SIG-M5 treated with dmso at 0.1 percent for 504 hours (cell line): ENCODE measurements at regions not wholly inside any gene's neighbourhood (a gene's known extent, or its start where the extent isn't known, plus 50 kb on each side); places are given as distances from the start of the nearest gene placed in this dataset.

Experiments
- DNase-seq: peaks from one replicate; lab custom pipeline; 2025; ENCODE audit not compliant: unreplicated experiment; lab: John Stamatoyannopoulos, UW

DNA sequence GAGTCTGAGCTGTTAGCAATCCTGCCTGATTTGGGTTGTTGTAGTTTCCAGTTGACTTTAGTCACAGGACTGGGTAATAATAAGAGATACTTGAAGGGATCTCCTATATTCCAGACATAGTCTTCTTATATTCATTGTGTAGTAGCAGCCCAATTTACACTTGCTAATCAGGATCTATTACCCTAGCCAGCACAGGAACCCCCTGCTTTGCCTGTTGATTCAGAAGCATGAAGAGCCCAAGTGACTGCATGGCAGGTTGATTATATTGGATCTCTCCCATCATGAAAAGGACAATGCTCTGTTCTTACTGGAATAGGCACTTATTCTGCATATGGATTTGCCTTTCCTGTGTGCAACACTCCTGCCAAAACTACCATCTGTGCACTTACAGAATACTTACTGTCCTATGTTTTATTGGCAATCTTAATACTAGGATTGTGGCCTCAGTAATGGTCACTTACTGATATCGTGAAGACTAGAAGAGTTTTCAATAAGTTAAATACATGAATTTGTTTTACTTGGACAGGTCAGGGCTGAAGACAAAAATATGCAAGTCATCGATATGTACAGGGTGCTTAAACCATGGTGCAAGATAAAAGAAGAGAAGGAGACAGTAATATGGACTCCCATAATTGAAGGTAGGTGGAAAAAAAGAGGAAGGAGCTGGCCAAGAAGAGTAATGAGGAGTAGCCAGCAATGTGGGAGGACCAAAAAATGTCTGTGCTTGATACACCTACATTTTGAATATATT lies 304.1 kb downstream of the MCTP2 start:
- DNase-seq = no peak

- no peak for DNase-seq
Measured at GRCh38 chr15:94536549-94536948, 305.2 kb downstream of the MCTP2 start.

DNA sequence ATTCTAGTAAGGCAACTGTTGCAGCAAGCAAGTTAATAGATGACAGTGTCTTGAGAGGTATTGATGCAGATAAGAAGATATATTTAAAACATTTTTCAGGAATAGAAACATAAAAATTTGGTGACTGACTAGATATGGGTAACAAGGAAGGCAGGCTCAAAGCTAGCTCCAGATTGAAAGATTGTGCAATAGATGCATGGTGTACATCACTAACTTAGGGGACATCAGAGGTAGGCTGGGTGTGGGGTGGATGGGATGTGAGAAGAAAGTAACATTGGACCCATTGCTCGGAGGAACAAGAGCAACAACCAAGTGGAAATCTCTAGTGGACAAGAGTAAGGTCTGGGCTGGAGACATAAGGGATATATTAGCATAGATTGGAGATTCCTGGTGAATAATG lies 306.9 kb downstream of the MCTP2 start:
- DNase-seq = no peak

DNA sequence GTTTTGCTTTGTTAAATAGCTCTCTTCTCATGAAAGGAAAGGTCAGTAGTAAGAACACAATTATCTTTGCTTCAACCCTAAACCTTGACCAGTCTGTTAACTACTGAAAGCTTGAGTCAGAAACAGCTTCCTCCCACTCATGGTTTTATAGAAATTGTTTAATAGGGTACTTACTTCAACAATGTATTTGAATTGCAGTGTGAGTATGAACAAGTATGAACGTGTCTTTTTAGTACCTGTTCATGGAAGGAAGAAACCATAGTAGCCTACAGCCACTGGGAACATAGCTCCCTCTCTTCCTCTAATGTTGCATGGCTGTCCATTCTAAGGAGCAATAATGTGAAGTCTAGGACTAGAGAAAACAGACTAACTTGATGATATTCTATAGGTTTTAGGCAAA lies 311.0 kb downstream of the MCTP2 start:
- DNase-seq = no peak

DNA sequence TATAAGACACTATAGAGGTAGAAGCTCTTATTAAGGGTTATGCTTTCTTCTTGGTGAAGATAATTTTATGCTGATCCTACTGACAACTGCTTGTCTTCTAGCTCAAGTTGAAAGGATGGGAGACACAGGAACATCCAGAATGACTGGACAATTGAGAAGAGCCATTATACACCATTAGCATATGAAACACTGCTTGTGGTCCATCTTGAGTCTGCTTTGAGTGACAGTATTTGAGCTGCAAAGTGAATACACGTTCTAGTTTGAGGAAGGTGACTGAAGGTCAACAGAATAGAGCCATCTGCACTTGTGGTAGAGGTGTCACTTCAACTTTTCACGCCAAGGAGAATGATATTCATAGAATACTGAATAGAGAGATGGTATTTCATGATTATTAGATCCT lies 315.4 kb downstream of the MCTP2 start:
- DNase-seq = no peak

DNA sequence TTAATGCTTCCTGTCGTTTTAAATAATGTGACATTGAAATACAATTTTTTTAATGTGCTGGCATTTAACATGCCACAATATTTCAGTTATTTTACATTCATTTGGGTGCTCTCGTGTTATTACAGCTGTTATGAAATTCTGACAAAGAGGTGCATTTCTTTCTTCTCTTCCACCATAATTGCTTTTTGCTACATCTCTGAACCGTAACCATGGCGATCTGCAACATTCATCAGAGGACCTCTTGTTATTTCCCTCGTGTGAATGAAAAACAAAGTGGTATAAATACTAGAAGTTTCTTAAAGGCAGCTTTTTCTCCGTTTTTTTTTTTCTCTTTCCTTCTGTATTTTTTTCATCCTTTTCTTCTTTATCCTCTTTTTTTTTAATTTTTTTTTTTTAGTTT lies 316.4 kb downstream of the MCTP2 start:
- no peak for DNase-seq

GRCh38 chr15:94555841-94556519 lies 324.6 kb downstream of the MCTP2 start:
- DNase-seq = no peak

DNA sequence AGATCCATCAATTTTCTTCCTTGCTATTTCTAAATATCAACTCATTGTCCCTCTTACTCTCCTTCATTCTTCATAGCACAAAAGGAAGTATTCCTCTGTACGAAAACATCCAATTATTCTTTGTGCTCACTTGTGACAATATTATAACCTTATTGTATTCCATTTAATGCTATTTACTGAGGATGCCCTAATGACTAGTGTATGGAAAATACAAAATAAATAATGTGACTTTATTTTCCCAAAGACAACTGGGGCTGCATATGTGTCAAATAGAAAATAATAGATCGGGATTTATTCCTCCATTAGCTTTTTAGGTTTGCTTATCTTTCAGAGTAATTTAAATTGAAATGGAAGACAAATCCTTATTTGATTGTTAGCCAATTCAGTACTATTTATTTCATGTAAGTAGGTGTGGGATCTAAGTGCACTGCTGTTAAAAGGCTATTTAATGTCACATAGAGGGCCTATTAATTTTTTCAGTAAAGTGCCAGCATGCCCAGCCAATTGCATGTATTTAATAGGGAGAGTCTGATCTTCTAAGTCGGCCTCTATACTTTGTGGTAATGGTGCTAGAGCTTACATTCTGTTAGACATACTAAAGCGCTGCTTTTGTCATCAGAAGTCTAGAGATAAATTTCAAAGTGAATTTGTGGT lies 329.8 kb downstream of the MCTP2 start:
- no peak for DNase-seq

DNA sequence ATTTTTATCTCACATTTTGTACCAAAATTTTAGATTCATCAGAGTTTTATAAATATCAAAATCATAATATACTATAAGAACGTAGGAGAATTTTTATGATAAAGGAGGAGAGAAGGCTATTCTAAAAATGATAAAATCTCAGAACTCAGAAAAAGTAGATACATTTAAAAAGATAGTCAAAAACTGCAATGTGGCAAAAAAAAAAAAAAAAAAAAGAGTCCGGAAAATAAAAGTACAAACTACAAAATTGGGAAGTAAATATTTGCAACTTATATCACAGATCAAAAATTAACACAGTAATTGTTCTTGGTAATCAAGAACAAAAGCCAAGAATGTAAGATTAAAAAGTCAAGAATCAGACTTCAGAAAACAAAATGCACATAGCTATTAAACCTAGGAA lies 332.1 kb downstream of the MCTP2 start:
- DNase-seq = no peak

DNA sequence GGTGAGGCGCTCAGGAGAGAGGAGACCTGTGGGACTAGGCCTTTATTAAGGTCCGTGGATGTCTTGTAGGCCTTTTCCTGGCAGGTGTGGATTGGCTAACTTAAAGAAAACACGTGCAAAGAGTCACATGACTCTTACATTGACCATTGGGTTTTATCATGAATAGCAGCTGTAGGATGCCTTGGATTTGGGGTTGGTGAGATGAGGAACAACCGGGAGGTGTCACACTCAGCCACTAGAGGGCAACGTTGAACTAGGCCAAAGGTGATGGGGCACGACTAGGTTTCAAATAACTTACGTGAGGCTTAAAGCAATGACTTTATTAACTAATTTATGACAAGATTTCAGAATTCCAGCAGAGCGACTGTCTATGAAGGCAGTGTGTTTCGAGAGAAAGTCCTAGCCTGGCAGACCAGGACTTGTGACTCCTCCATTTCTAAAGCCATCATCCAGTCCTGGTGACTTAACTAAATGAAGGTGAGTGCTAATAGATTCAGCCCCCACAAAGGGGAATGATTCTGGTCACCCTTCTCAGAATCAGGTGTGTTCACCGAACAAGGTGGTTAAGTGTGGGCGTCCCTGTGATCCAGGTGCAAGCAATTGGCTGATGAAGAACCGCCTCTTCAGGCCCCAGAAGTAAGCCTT lies 345.6 kb downstream of the MCTP2 start:
- peak; percentile 2 for DNase-seq

GRCh38 chr15:94579286-94579685 lies 347.9 kb downstream of the MCTP2 start:
- DNase-seq = no peak

DNA sequence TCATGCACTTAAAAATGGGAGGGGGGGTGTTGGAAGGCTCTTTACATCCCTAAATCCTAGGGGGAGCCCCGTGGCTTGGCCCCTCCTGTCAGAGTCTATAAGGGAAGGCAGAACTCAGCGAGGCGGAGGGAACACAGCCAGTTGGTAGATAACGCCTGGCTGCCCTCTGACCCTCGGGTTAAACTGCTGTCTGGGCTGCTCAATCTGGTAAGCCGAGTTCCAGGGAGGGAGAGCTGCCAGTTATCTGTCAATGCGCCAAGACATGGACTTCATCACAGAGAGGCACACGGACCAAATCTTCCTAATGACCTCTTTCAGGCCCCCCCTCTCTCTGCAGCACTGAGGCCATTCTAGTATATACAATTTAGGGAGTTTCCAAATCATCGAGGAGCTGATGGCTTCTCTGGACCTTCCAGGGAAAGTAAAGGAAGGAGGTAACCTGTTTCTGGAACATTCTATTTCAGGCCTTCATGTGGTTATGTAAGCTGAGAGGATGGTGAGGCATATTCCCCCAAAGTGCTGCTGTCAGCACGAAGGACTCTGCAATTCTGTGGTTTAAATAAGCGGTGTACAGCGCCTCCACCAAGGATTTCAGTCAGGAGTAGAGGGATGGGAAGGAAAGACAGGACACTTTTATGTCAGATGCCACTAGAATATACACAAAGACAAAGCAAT lies 349.0 kb downstream of the MCTP2 start:
- DNase-seq = no peak

DNA sequence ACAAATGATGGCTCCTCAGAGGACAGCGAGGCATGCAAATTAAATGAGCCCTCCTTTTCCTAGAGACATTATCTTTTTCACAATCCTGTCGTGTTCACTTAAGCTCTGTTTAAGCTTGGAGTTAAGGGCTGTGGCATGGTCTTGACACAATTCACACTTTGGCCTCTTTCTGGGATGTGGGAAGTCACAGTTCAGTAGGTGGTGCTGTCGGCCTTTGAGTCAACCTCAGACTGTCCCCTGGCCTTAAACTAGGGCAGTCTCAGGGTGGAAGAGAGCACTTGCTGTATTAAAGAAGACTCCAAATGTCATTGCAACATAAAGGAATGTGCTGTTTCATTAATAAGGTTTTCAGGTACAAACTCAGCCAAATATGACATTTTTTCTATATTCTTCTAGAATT lies 351.0 kb downstream of the MCTP2 start:
- peak; percentile 34 for DNase-seq

- DNase-seq = peak; percentile 38
Measured at GRCh38 chr15:94584833-94585244, 353.5 kb downstream of the MCTP2 start.

GRCh38 chr15:94586099-94586498 lies 354.7 kb downstream of the MCTP2 start:
- no peak for DNase-seq

- no peak for DNase-seq
Measured at GRCh38 chr15:94587113-94587512, 355.8 kb downstream of the MCTP2 start.

DNA sequence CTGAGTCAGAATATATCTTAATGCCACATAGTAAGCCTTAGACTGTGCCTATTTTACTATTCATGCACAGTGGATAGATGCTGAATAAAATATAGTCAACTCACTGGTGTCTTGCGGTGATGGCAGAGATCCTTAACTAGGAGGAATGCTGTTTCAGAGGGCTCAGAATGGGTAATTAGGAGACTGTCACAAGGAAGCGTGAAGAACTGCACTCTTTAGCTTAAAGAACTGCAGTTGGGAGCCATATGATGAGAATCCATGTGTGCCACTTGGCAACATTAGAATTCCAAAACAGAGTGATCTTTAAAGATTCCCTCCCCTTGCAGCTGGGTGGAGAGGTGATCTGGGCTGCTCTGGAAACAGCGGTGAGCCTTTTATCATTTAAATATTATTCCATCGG lies 357.6 kb downstream of the MCTP2 start:
- no peak for DNase-seq

DNA sequence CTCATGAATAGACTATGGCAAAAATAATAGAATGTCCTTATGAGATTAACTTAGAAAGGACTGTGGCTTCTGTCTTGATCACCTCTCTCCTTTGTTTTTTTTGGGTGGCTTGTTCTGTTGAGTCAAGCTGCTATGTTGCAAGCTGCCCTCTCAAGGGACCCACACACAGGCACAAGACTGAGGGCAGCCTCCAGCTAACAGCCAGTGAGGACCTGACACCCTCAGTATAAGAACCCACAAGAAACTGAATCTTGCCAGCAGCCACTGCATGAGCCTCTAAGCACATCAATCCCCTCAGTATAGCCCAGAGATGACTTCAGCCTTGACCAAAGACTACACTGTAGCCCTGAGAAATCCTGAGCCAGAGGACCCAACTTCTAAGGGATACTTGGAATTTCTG lies 361.1 kb downstream of the MCTP2 start:
- DNase-seq = no peak

DNA sequence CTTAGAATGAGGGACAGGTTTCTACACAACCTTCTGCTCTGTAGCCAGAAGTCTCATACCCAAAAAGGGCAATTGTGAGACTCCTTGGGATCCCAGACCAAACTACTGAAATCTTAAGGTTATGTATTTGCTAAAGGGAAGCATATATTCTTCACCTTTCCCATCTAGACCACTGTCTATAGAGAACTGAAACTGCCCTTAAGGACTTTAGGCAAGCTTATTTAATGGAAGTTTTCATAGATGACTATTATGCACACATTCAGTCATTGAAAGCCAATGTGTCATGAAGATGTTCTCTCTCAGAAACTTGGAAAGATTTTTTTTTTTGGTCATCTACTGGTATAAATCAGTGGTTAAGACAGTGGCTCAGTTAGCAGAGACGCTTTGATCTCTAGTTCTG lies 365.3 kb downstream of the MCTP2 start:
- DNase-seq = no peak

- no peak for DNase-seq
Measured at GRCh38 chr15:94600505-94600904, 369.1 kb downstream of the MCTP2 start.

- no peak for DNase-seq
Measured at GRCh38 chr15:94602754-94603470, 371.6 kb downstream of the MCTP2 start.
